IPS-NIHi7 (cell line): ENCODE measurements at regions not wholly inside any gene's neighbourhood (a gene's known extent, or its start where the extent isn't known, plus 50 kb on each side); places are given as distances from the start of the nearest gene placed in this dataset.
"Not testable (repeated sequence)": the region's sequence is repeated elsewhere in the genome, so short reads cannot be mapped to it uniquely, and the experiment has no call there.

Experiments
- DNase-seq: peaks from one replicate; pipeline ENCODE4 v3.0.0; 2012; ENCODE audit warnings: mixed read lengths; ENCODE audit errors: extremely low spot score

- no peak for DNase-seq
Measured at GRCh38 chr3:162391301-162391700, 894.7 kb downstream of the OTOL1 start.

- DNase-seq = no peak
Measured at GRCh38 chr3:162395496-162395895, 898.9 kb downstream of the OTOL1 start.

GRCh38 chr3:162398554-162398953 is 901.9 kb downstream of the OTOL1 start:
- DNase-seq = no peak

GRCh38 chr3:162400697-162401096 is 904.1 kb downstream of the OTOL1 start:
- no peak for DNase-seq

- not testable (repeated sequence) for DNase-seq
Measured at GRCh38 chr3:162411556-162411955, 914.9 kb downstream of the OTOL1 start.

GRCh38 chr3:162421721-162422120 is 925.1 kb downstream of the OTOL1 start:
- DNase-seq = no peak

- no peak for DNase-seq
Measured at GRCh38 chr3:162428192-162428591, 931.6 kb downstream of the OTOL1 start.

- no peak for DNase-seq
Measured at GRCh38 chr3:162435750-162436149, 939.1 kb downstream of the OTOL1 start.

- no peak for DNase-seq
Measured at GRCh38 chr3:162436826-162437225, 940.2 kb downstream of the OTOL1 start.

- DNase-seq = no peak
Measured at GRCh38 chr3:162437480-162437879, 940.9 kb downstream of the OTOL1 start.

GRCh38 chr3:162441716-162442115 is 945.1 kb downstream of the OTOL1 start:
- no peak for DNase-seq

- no peak for DNase-seq
Measured at GRCh38 chr3:162443376-162443775, 946.8 kb downstream of the OTOL1 start.

GRCh38 chr3:162468791-162469190 is 972.2 kb downstream of the OTOL1 start:
- DNase-seq = no peak

GRCh38 chr3:162487138-162487537 is 990.5 kb downstream of the OTOL1 start:
- no peak for DNase-seq

GRCh38 chr3:162489853-162490252 is 993.2 kb downstream of the OTOL1 start:
- peak; percentile 8 for DNase-seq

GRCh38 chr3:162491952-162492351 is 995.3 kb downstream of the OTOL1 start:
- no peak for DNase-seq

GRCh38 chr3:162492446-162493081 is 996.0 kb downstream of the OTOL1 start:
- no peak for DNase-seq

- no peak for DNase-seq
Measured at GRCh38 chr3:162498626-162499025, 1002.0 kb downstream of the OTOL1 start.

- no peak for DNase-seq
Measured at GRCh38 chr3:162507397-162507796, 1010.8 kb downstream of the OTOL1 start.

GRCh38 chr3:162512488-162512887 is 1015.9 kb downstream of the OTOL1 start:
- DNase-seq = no peak

- no peak for DNase-seq
Measured at GRCh38 chr3:162517110-162517509, 1020.5 kb downstream of the OTOL1 start.

- DNase-seq = no peak
Measured at GRCh38 chr3:162521669-162522068, 1025.1 kb downstream of the OTOL1 start.

- DNase-seq = no peak
Measured at GRCh38 chr3:162525066-162525742, 1028.6 kb downstream of the OTOL1 start.

- DNase-seq = no peak
Measured at GRCh38 chr3:162525771-162526170, 1029.2 kb downstream of the OTOL1 start.
